Endothelial cell of umbilical vein (primary cell): ENCODE measurements at regions not wholly inside any gene's neighbourhood (a gene's known extent, or its start where the extent isn't known, plus 50 kb on each side); places are given as distances from the start of the nearest gene placed in this dataset.

Experiments used
- BruUV-seq: library from RNA; stranded (reverse); fragments of 400-500 nt; replicated peaks from 2 replicates; lab custom pipeline; 2021; lab: Mats Ljungman, UMichigan
- CTCF ChIA-PET: fragments of 300-600, 350-600 bp; sonication (Branson Sonifier 250); formaldehyde crosslinking; loops from one replicate; lab custom pipeline; 2021; ENCODE audit warnings: antibody characterized with exemption, inconsistent platforms; lab: Charles Lee
- POLR2A ChIA-PET: fragments of 300-600, 350-600 bp; sonication (Branson Sonifier 250); formaldehyde crosslinking; loops from one replicate; lab custom pipeline; 2021; ENCODE audit warnings: antibody characterized with exemption, inconsistent platforms; lab: Charles Lee
- DNase-seq: peaks from one replicate; pipeline ENCODE4 v3.0.0-alpha.2; 2011; ENCODE audit warnings: low read depth, low spot score
- FAIRE-seq: peaks from 2 replicates; lab custom pipeline; 2011; peaks lifted over from hg19 to GRCh38; lab: Jason Lieb, UNC
- H2AFZ ChIP-seq: 2 replicates; pipeline ENCODE4 v1.6.0; 2012; ENCODE audit warnings: low read depth, low read length, control low read depth, inconsistent platforms
- H3K27ac ChIP-seq: 2 replicates; pipeline ENCODE4 v1.5.1; 2011; ENCODE audit warnings: low read depth, mild to moderate bottlenecking, control low read depth, low read length, moderate library complexity; ENCODE audit not compliant: insufficient read depth
- H3K27me3 ChIP-seq, 2 experiments: 2 replicates each; pipeline versions ENCODE4 v1.6.0 to v1.6.1; 2011; ENCODE audit warnings: low read length in 2 of 2, mixed read lengths in 1 of 2; ENCODE audit not compliant: control insufficient read depth in 2 of 2, insufficient read depth in 2 of 2
- H3K36me3 ChIP-seq, 2 experiments: 2 replicates in 1 of 2; 3 replicates in 1 of 2; pipeline ENCODE4 v1.5.1; 2011; ENCODE audit warnings: low read length in 2 of 2, mild to moderate bottlenecking in 1 of 2, moderate library complexity in 1 of 2; ENCODE audit not compliant: control insufficient read depth in 2 of 2, insufficient read depth in 2 of 2; ENCODE audit errors: extremely low read depth in 1 of 2
- H3K4me1 ChIP-seq: 3 replicates; pipeline ENCODE4 v1.5.1; 2011; ENCODE audit warnings: mild to moderate bottlenecking, low read length; ENCODE audit not compliant: control insufficient read depth, insufficient read depth; ENCODE audit errors: extremely low read depth
- H3K4me2 ChIP-seq: 2 replicates; pipeline ENCODE4 v1.6.1; 2011; ENCODE audit warnings: low read length, control low read depth, mixed read lengths; ENCODE audit not compliant: insufficient read depth
- H3K4me3 ChIP-seq, 3 experiments: fragments of 200-600 bp in 1 of 3; sonication (generic), shearing (Covaris generic) in 1 of 3; replicated peaks in 1 of 3; 2 replicates each; pipeline ENCODE4 v1.5.1; 2011 to 2016; ENCODE audit warnings: control low read depth in 3 of 3, low read length in 3 of 3, mild to moderate bottlenecking in 2 of 3, inconsistent platforms in 1 of 3, low read depth in 1 of 3, moderate library complexity in 1 of 3; ENCODE audit not compliant: insufficient read depth in 1 of 3
- H3K79me2 ChIP-seq: 2 replicates; pipeline ENCODE4 v1.6.0; 2012; ENCODE audit warnings: low read length, inconsistent platforms; ENCODE audit not compliant: control insufficient read depth, insufficient read depth
- H3K9ac ChIP-seq: replicated peaks from 2 replicates; pipeline ENCODE3; 2011; ENCODE audit warnings: low read length, control low read depth; ENCODE audit not compliant: insufficient read depth; ENCODE audit errors: extremely low read depth
- H3K9me1 ChIP-seq: replicated peaks from 3 replicates; pipeline ENCODE4 v1.6.0; 2011; ENCODE audit warnings: mild to moderate bottlenecking, low read length; ENCODE audit not compliant: control insufficient read depth, insufficient read depth; ENCODE audit errors: extremely low read depth
- H3K9me3 ChIP-seq: replicated peaks from 2 replicates; pipeline ENCODE4 v1.5.1; 2012; ENCODE audit warnings: low read length, inconsistent platforms; ENCODE audit not compliant: control insufficient read depth, insufficient read depth
- H4K20me1 ChIP-seq: replicated peaks from 2 replicates; pipeline ENCODE3; 2011; ENCODE audit warnings: mild to moderate bottlenecking, low read length; ENCODE audit not compliant: control insufficient read depth, insufficient read depth; ENCODE audit errors: extremely low read depth
- EZH2 ChIP-seq: IDR thresholded peaks from 2 replicates; pipeline ENCODE4 v1.6.1; 2012; ENCODE audit warnings: borderline replicate concordance, low read depth, mild to moderate bottlenecking, moderate library complexity, low read length, inconsistent platforms; ENCODE audit not compliant: severe bottlenecking
- FOS ChIP-seq: IDR thresholded peaks from 2 replicates; pipeline ENCODE4 v1.6.1; 2011; ENCODE audit warnings: mild to moderate bottlenecking, low read length, moderate library complexity, borderline replicate concordance; ENCODE audit not compliant: insufficient read depth
- GATA2 ChIP-seq: IDR thresholded peaks from 2 replicates; pipeline ENCODE4 v1.7.0; 2011; ENCODE audit warnings: low read depth, mild to moderate bottlenecking, moderate library complexity, mixed read lengths, low read length; ENCODE audit not compliant: insufficient read length, insufficient read depth
- JUN ChIP-seq: IDR thresholded peaks from 2 replicates; pipeline ENCODE4 v1.6.1; 2011; ENCODE audit warnings: borderline replicate concordance, low read depth; ENCODE audit not compliant: insufficient read length, insufficient read depth
- MYC ChIP-seq: IDR thresholded peaks from one replicate; pipeline ENCODE4 v1.6.1; 2011; ENCODE audit warnings: mild to moderate bottlenecking, low read depth, low read length
- POLR2A ChIP-seq: IDR thresholded peaks from 2 replicates; pipeline ENCODE4 v1.6.1; 2012; ENCODE audit warnings: low read depth, mild to moderate bottlenecking, control low read depth, low read length
- POLR2AphosphoS5 ChIP-seq: IDR thresholded peaks from 2 replicates; pipeline ENCODE4 v1.6.1; 2012; ENCODE audit warnings: low read depth, mild to moderate bottlenecking, control low read depth, low read length, moderate library complexity; ENCODE audit not compliant: insufficient read depth
- dilution Hi-C: fragments of 300-500 bp; cut with MboI; formaldehyde crosslinking; loops from one replicate; pipeline ENCODE4 v1.15.0; 2019; ENCODE audit warnings: low sequenced_read_pairs; ENCODE audit not compliant: extremely low pct_ligation_motif_present
- intact Hi-C: fragments of 100-400 bp; cut with micrococcal nuclease; formaldehyde crosslinking; loops from one replicate; pipeline ENCODE4 v1.10.0; 2022
- TF ChIP-seq, protein P1 (sequence below): IDR thresholded peaks from 2 replicates; pipeline ENCODE4 v1.6.1; 2011; ENCODE audit not compliant: insufficient read depth, insufficient read length
- TF ChIP-seq, protein P2 (sequence below), 2 donors: IDR thresholded peaks; 1 replicate in 1 of 2; 2 replicates in 1 of 2; pipeline ENCODE4 v1.5.1; 2011; ENCODE audit warnings: low read length in 2 of 2, mild to moderate bottlenecking in 2 of 2, moderate library complexity in 2 of 2, control low read depth in 1 of 2, inconsistent platforms in 1 of 2, low read depth in 1 of 2; ENCODE audit not compliant: insufficient read depth in 1 of 2; ENCODE audit errors: extremely low read depth in 1 of 2

DNA sequence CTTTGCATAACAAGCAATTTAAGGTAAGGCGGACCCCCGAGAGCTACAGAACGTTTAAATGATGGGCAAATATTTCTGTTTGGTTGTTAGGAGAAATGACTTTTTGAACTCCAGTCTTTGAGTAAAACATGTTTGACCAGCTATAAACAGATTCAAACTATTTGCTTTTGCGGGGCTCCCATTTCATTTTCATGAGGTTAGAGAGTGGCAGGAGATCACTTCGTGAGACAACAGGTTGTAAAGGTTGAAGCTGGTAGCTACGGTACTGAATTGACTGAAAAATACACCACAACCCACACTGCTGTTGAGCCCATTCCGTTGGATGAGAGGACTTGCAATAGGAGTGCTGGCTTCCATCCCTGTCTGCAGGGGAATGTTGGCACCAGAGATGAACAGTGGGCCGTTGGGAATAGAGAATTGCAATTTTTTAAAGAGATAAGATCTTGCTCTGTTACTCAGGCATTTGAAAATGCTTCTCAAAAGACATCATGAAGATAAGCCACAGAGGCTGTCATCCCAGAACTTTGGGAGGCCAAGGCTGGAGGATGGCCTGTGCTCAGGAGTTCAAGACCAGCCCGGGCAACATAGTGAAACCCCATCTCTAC lies 65.7 kb upstream of the CARD11 start:
- no peak overlapping the region for H3K4me3 ChIP-seq
- no peaks in the 10 kb centered on the region for H3K4me1 ChIP-seq
- no peak overlapping the region for H3K27ac ChIP-seq
- DNase-seq = no peak
- no peak for FAIRE-seq
- no peaks in the 10 kb centered on the region for H3K36me3 ChIP-seq
- no TSS peak for BruUV-seq
- intact Hi-C loops (no loop called here), dilution Hi-C loops (no loop called here)
- H3K27me3 ChIP-seq = no peaks in the 10 kb centered on the region
- POLR2A ChIA-PET = no interaction called here
- no peak overlapping the region for H3K9ac ChIP-seq
- no peaks in the 10 kb centered on the region for H3K79me2 ChIP-seq
- H3K9me1 ChIP-seq = no peaks in the 10 kb centered on the region
- no peaks in the 10 kb centered on the region for H4K20me1 ChIP-seq
- CTCF ChIA-PET = no interaction called here
- no peak overlapping the region for H3K4me2 ChIP-seq
- H2AFZ ChIP-seq = no peak overlapping the region
- H3K9me3 ChIP-seq = no peaks in the 10 kb centered on the region
- TF ChIP-seq POLR2A (no peak), FOS (no peak), MYC (no peak), EZH2 (no peak), GATA2 (no peak), JUN (no peak), POLR2AphosphoS5 (no peak)
- TF ChIP-seq, protein P1, sequence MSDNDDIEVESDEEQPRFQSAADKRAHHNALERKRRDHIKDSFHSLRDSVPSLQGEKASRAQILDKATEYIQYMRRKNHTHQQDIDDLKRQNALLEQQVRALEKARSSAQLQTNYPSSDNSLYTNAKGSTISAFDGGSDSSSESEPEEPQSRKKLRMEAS = no peak
- TF ChIP-seq, protein P2, sequence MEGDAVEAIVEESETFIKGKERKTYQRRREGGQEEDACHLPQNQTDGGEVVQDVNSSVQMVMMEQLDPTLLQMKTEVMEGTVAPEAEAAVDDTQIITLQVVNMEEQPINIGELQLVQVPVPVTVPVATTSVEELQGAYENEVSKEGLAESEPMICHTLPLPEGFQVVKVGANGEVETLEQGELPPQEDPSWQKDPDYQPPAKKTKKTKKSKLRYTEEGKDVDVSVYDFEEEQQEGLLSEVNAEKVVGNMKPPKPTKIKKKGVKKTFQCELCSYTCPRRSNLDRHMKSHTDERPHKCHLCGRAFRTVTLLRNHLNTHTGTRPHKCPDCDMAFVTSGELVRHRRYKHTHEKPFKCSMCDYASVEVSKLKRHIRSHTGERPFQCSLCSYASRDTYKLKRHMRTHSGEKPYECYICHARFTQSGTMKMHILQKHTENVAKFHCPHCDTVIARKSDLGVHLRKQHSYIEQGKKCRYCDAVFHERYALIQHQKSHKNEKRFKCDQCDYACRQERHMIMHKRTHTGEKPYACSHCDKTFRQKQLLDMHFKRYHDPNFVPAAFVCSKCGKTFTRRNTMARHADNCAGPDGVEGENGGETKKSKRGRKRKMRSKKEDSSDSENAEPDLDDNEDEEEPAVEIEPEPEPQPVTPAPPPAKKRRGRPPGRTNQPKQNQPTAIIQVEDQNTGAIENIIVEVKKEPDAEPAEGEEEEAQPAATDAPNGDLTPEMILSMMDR (IDR thresholded peaks at IDR 0.05; ENCODE audit: extremely low read depth in 1 of 2, insufficient read depth in 1 of 2, low read depth in 1 of 2, low read length in 2 of 2) = no peak
